Fibroblast of skin of right biceps (primary cell): ENCODE measurements at regions not wholly inside any gene's neighbourhood (a gene's known extent, or its start where the extent isn't known, plus 50 kb on each side); places are given as distances from the start of the nearest gene placed in this dataset.
A peak's percentile ranks its signal among the peaks of the same experiment; 100 is the strongest.

Source experiments
- DNase-seq: peaks from one replicate; pipeline ENCODE4 v3.0.0-alpha.2; 2013

GRCh38 chr1:172895050-172895460, 155.7 kb downstream of the TNFSF18 start:
- DNase-seq, result no peak

GRCh38 chr1:172895761-172896160, 155.0 kb downstream of the TNFSF18 start:
- DNase-seq, result no peak

- DNase-seq, result peak; percentile 77
These were observed 153.0 kb downstream of the TNFSF18 start for GRCh38 chr1:172897738-172898137.

GRCh38 chr1:172898866-172899265, 151.9 kb downstream of the TNFSF18 start:
- DNase-seq, result peak; percentile 72

GRCh38 chr1:172900376-172900997, 150.3 kb downstream of the TNFSF18 start:
- DNase-seq, result no peak

GRCh38 chr1:172902200-172902599, 148.5 kb downstream of the TNFSF18 start:
- no peak for DNase-seq

GRCh38 chr1:172902861-172903381, 147.8 kb downstream of the TNFSF18 start:
- DNase-seq, result peak; percentile 93

GRCh38 chr1:172903581-172904220, 147.0 kb downstream of the TNFSF18 start:
- peak; percentile 85 for DNase-seq

GRCh38 chr1:172905452-172905851, 145.3 kb downstream of the TNFSF18 start:
- peak; percentile 59 for DNase-seq

- DNase-seq, result peak; percentile 92
These were observed 143.8 kb downstream of the TNFSF18 start for GRCh38 chr1:172906778-172907592.

- no peak for DNase-seq
These were observed 142.9 kb downstream of the TNFSF18 start for GRCh38 chr1:172907834-172908326.

- DNase-seq, result peak; percentile 95
These were observed 141.0 kb downstream of the TNFSF18 start for GRCh38 chr1:172909606-172910326.

GRCh38 chr1:172912765-172913260, 137.9 kb downstream of the TNFSF18 start:
- no peak for DNase-seq

- DNase-seq, result peak; percentile 86
These were observed 136.1 kb downstream of the TNFSF18 start for GRCh38 chr1:172914501-172915144.

GRCh38 chr1:172915271-172915670, 135.5 kb downstream of the TNFSF18 start:
- DNase-seq, result no peak

- DNase-seq, result peak; percentile 68
These were observed 134.6 kb downstream of the TNFSF18 start for GRCh38 chr1:172916116-172916515.

- DNase-seq, result peak; percentile 98
These were observed 132.8 kb downstream of the TNFSF18 start for GRCh38 chr1:172917972-172918371.

GRCh38 chr1:172918478-172918877, 132.3 kb downstream of the TNFSF18 start:
- DNase-seq, result no peak

GRCh38 chr1:172926070-172926469, 124.7 kb downstream of the TNFSF18 start:
- DNase-seq, result no peak

- peak; percentile 74 for DNase-seq
These were observed 122.3 kb downstream of the TNFSF18 start for GRCh38 chr1:172928412-172928811.

- DNase-seq, result peak; percentile 72
These were observed 121.7 kb downstream of the TNFSF18 start for GRCh38 chr1:172929006-172929405.

- no peak for DNase-seq
These were observed 120.6 kb downstream of the TNFSF18 start for GRCh38 chr1:172930142-172930541.
